Right cardiac atrium (tissue), 5 donors: ENCODE measurements at regions not wholly inside any gene's neighbourhood (a gene's known extent, or its start where the extent isn't known, plus 50 kb on each side); places are given as distances from the start of the nearest gene placed in this dataset.

Experiments
- ATAC-seq, 2 donors: fragments of 200-7000 bp; cut with Tn5 transposase; one replicate each; pipeline versions ENCODE4 v1.8.0 to v1.9.1; 2020; ENCODE audit warnings: moderate library complexity in 2 of 2, mild to moderate bottlenecking in 1 of 2
- DNase-seq, 3 donors: peaks; one replicate each; pipeline ENCODE4 v3.0.0-alpha.2; 2020
- H3K27ac ChIP-seq: one replicate; pipeline ENCODE4 v1.5.1; 2013; ENCODE audit warnings: mild to moderate bottlenecking, low read length, control low read depth, moderate library complexity
- H3K27me3 ChIP-seq: one replicate; pipeline ENCODE4 v1.6.1; 2013; ENCODE audit not compliant: control insufficient read depth, insufficient read depth
- H3K4me1 ChIP-seq: one replicate; pipeline ENCODE4 v1.6.1; 2013; ENCODE audit warnings: low read length; ENCODE audit not compliant: control insufficient read depth, insufficient read depth
- H3K4me3 ChIP-seq: one replicate; pipeline ENCODE4 v1.5.1; 2013; ENCODE audit warnings: low read length, control low read depth
- H3K9me3 ChIP-seq: one replicate; pipeline ENCODE4 v1.6.1; 2013; ENCODE audit warnings: low read length; ENCODE audit not compliant: control insufficient read depth
- WGBS: extraction: QIAGEN DNeasy Blood & Tissue Kit; methylation state at CpG from one replicate; pipeline ENCODE4 v1.1.7; 2013; 5-methylcytosine and 5-hydroxymethylcytosine counted together
- intact Hi-C, 4 donors: fragments of 100-400 bp; cut with DNase I; formaldehyde crosslinking; loops; one replicate each; pipeline versions ENCODE4 v1.11.0 to v1.14.0; 2022 to 2023
- donor health status: healthy with polysubstance abuse.
- donor health status: DM: no; HTN: yes; CAD: no.
- donor health status: DM: no; HTN: no; CAD: no.
- donor health status: DM: no; HTN: yes; CAD: no; lungs with severe emphysema.
- donor health status: DM: yes; HTN: yes; CAD: no.

- Histone ChIP-seq H3K9me3 (no peaks in the 10 kb centered on the region), H3K27ac (no peak overlapping the region), H3K4me1 (no peaks in the 10 kb centered on the region), H3K27me3 (no peaks in the 10 kb centered on the region), H3K4me3 (no peak overlapping the region)
- 26% methylated on average over 3 of the region's 3 CpGs for WGBS
- no peak for DNase-seq
- ATAC-seq: no peak
- intact Hi-C loops: no loop called here
Observed at GRCh38 chr4:126800575-126801141, 832.1 kb upstream of the INTU start.

GRCh38 chr4:126807132-126807531 lies 825.6 kb upstream of the INTU start:
- DNase-seq: no peak
- Histone ChIP-seq H3K27me3 (no peaks in the 10 kb centered on the region), H3K4me3 (no peak overlapping the region), H3K27ac (no peak overlapping the region), H3K4me1 (no peaks in the 10 kb centered on the region), H3K9me3 (no peaks in the 10 kb centered on the region)
- ATAC-seq: no peak
- intact Hi-C loops: no loop called here
- 48% methylated on average over 1 of the region's 1 CpG for WGBS

DNA sequence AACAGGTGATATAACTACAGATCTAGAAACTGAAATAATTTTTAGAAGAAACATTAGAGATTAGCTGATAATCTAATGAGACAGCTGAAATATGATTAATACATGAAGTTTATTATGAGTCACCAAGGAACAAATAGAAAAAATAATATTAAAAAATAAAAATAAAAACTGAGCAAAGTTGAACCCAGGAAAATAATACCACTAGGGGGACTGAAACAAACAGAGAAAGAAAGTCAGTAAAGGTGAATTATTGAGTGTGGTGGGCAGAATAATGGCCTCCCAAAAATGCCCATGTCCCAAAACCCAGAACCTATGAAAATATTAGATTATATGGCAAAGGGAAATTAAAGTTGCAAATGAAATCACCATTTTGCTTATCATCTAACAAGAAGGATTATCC lies 820.7 kb upstream of the INTU start:
- DNase-seq (no peak), ATAC-seq (no peak)
- H3K27ac ChIP-seq: no peak overlapping the region
- H3K4me3 ChIP-seq: no peak overlapping the region
- intact Hi-C loops: no loop called here
- H3K27me3 ChIP-seq: no peaks in the 10 kb centered on the region
- H3K4me1 ChIP-seq: no peaks in the 10 kb centered on the region
- no peaks in the 10 kb centered on the region for H3K9me3 ChIP-seq

DNA sequence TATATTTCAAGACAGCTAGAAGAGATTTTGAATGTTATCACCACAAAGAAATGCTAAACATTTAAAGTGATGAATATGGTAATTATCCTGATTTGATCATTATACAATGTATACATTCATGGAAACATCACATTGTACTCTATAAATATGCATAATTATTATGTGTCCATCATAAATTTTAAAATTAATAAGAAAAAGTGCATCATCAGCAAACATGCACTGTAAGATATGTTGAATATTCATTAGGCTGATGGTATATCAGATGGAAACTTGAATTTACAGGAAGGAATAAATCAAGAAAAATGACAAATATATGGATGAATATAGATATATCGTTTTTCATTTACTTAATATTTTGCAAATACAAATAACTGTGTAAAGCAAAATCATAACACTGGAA lies 812.1 kb upstream of the INTU start:
- H3K27me3 ChIP-seq: no peaks in the 10 kb centered on the region
- no peak for ATAC-seq
- no peak for DNase-seq
- no peak overlapping the region for H3K4me3 ChIP-seq
- no peaks in the 10 kb centered on the region for H3K4me1 ChIP-seq
- no peak overlapping the region for H3K27ac ChIP-seq
- intact Hi-C loops: no loop called here
- H3K9me3 ChIP-seq: no peaks in the 10 kb centered on the region
- WGBS: 90% methylated on average over 1 of the region's 1 CpG

DNA sequence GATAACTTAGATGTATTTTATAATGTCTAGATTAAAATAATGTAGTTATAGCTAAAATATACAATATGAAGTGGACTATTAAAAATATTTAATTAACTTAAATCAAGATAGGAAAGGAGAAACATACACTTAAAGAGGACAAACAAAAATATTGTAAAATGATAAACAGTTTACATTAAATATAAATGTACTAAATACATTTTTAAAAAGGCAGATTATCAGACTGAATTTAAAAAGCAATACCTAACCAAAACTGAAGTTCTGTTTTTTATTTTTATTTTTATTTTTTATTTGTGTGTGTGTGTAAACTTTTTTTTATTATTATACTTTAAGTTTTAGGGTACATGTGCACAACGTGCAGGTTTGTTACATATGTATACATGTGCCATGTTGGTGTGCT lies 811.6 kb upstream of the INTU start:
- 95% methylated on average over 1 of the region's 1 CpG for WGBS
- intact Hi-C loops: no loop called here
- no peaks in the 10 kb centered on the region for H3K27me3 ChIP-seq
- DNase-seq: no peak
- H3K27ac ChIP-seq: no peak overlapping the region
- H3K9me3 ChIP-seq: no peaks in the 10 kb centered on the region
- H3K4me1 ChIP-seq: no peaks in the 10 kb centered on the region
- no peak for ATAC-seq
- no peak overlapping the region for H3K4me3 ChIP-seq

- no peaks in the 10 kb centered on the region for H3K27me3 ChIP-seq
- WGBS: 63% methylated on average over 3 of the region's 3 CpGs
- ATAC-seq: no peak
- no peak overlapping the region for H3K4me3 ChIP-seq
- H3K9me3 ChIP-seq: peaks cover 2% of the 10 kb centered on the region
- H3K27ac ChIP-seq: no peak overlapping the region
- intact Hi-C loops: no loop called here
- H3K4me1 ChIP-seq: no peaks in the 10 kb centered on the region
- DNase-seq: no peak
Observed at GRCh38 chr4:126825083-126825482, 807.7 kb upstream of the INTU start.

GRCh38 chr4:126827669-126828068 lies 805.1 kb upstream of the INTU start:
- Histone ChIP-seq H3K4me3 (no peak overlapping the region), H3K27me3 (no peaks in the 10 kb centered on the region), H3K4me1 (no peaks in the 10 kb centered on the region), H3K9me3 (peaks cover 2% of the 10 kb centered on the region), H3K27ac (no peak overlapping the region)
- DNase-seq (no peak), ATAC-seq (no peak)
- intact Hi-C loops: no loop called here
- WGBS: 84% methylated on average over 2 of the region's 2 CpGs

DNA sequence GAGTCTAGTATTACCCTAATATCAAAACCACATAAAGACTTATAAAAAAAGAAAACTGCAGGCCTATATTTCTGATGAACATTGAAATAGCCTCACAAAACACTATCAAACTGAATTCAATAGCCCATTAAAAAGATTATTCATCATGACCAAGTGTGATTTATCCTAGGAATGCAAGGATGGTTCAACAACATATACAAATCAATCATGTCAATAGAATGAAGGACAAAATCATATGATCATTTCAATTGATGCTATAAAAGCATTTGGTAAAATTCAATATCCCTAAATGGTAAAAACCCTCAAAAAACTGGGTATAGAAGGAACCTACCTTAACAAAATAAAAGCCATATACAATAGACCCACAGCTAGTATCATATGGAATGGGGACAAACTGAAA lies 797.9 kb upstream of the INTU start:
- no peak for ATAC-seq
- intact Hi-C loops: no loop called here
- Histone ChIP-seq H3K9me3 (no peaks in the 10 kb centered on the region), H3K27ac (no peak overlapping the region), H3K4me1 (no peaks in the 10 kb centered on the region), H3K27me3 (no peaks in the 10 kb centered on the region), H3K4me3 (no peak overlapping the region)
- DNase-seq: no peak

GRCh38 chr4:126838941-126839679 lies 793.6 kb upstream of the INTU start:
- 62% methylated on average over 3 of the region's 3 CpGs for WGBS
- Histone ChIP-seq H3K27ac (no peak overlapping the region), H3K9me3 (peaks cover 3% of the 10 kb centered on the region), H3K4me1 (no peaks in the 10 kb centered on the region), H3K4me3 (no peak overlapping the region), H3K27me3 (no peaks in the 10 kb centered on the region)
- DNase-seq: no peak
- intact Hi-C loops: no loop called here
- no peak for ATAC-seq

- WGBS: 95% methylated on average over 5 of the region's 5 CpGs
- intact Hi-C loops: no loop called here
- ATAC-seq (no peak), DNase-seq (peak in 1 of 3 donors; percentile 31)
- Histone ChIP-seq H3K9me3 (peaks cover 3% of the 10 kb centered on the region), H3K4me3 (no peak overlapping the region), H3K27ac (no peak overlapping the region), H3K27me3 (no peaks in the 10 kb centered on the region), H3K4me1 (no peaks in the 10 kb centered on the region)
Observed at GRCh38 chr4:126843492-126844067, 789.2 kb upstream of the INTU start.

DNA sequence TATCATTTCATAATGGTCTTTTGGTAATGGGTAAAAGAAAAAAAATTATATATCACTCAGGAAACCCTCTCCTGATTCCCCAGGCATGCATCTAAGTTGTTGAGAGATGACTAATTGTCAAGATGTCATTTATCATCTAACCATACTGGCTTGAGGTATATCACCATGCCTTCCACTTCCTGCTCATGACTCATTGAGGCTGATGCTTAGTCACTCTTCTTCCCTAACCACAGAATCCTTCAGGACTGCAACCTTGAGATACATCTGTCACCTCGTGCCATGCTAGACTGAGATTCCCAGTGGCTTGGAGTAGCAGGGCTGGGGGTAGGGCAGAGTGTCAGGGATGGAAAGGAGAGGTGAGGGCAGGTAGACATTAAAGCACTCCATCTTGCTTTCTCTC lies 782.5 kb upstream of the INTU start:
- ATAC-seq (no peak), DNase-seq (no peak)
- Histone ChIP-seq H3K4me1 (no peaks in the 10 kb centered on the region), H3K9me3 (no peaks in the 10 kb centered on the region), H3K27ac (no peak overlapping the region), H3K27me3 (no peaks in the 10 kb centered on the region), H3K4me3 (no peak overlapping the region)
- 63% methylated on average over 1 of the region's 1 CpG for WGBS
- intact Hi-C loops: no loop called here
